ENCODE measurements at regions not wholly inside any gene's neighbourhood (a gene's known extent, or its start where the extent isn't known, plus 50 kb on each side); places are given as distances from the start of the nearest gene placed in this dataset.
"Not testable (repeated sequence)": the region's sequence is repeated elsewhere in the genome, so short reads cannot be mapped to it uniquely, and the experiment has no call there.

- TF ChIP-seq POLR2A, TAF1 (IDR thresholded peaks at IDR 0.05; ENCODE audit: low read depth, low read length): not testable (repeated sequence)
These were observed 1430.4 kb upstream of the FLRT2 start for GRCh38 chr14:84099560-84099959.

Data from GM12891 (cell line).